ENCODE measurements at regions not wholly inside any gene's neighbourhood (a gene's known extent, or its start where the extent isn't known, plus 50 kb on each side); places are given as distances from the start of the nearest gene placed in this dataset.

- no peaks in the 10 kb centered on the region for H3K4me1 ChIP-seq (ENCODE audit: insufficient read depth, low read length)
- no peak overlapping the region for H3K4me3 ChIP-seq (ENCODE audit: low read length)
- DNase-seq, result no peak
- H3K27me3 ChIP-seq (ENCODE audit: control insufficient read depth in 1 of 2, insufficient read depth in 2 of 2, low read length in 2 of 2), result no peaks in the 10 kb centered on the region
- intact Hi-C loops (cut with DNase I, micrococcal nuclease), result loop anchor here (5.0 to 10.0 kb wide), 2 partner anchors 1220 to 1862 kb away; no protein-coding TSS in a partner anchor
- H3K36me3 ChIP-seq (ENCODE audit: insufficient read depth, low read length), result no peaks in the 10 kb centered on the region
- Mint-ChIP-seq H3K9me3 (no peaks in the 10 kb centered on the region), H3K27ac (no peak overlapping the region), H3K4me3 (no peak overlapping the region), H3K4me1 (ENCODE audit: low read depth) (no peaks in the 10 kb centered on the region), H3K36me3 (ENCODE audit: low read depth) (no peaks in the 10 kb centered on the region), H3K27me3 (no peaks in the 10 kb centered on the region)
- no peak for TF ChIP-seq CTCF (IDR thresholded peaks at IDR 0.05)
- no peak for ATAC-seq (ENCODE audit: poor library complexity)
- ChIA-PET CTCF (no interaction called here), POLR2A (no interaction called here)
- H3K27ac ChIP-seq (ENCODE audit: low read depth in 1 of 2, low read length in 2 of 2), result no peak overlapping the region
- H3K9me3 ChIP-seq (ENCODE audit: control insufficient read depth in 1 of 2, insufficient read depth in 1 of 2, low read length in 2 of 2), result no peaks in the 10 kb centered on the region
Measured at GRCh38 chr10:2974503-2975207, 92.7 kb upstream of the PFKP start.

- DNase-seq (no peak), ATAC-seq (ENCODE audit: poor library complexity) (no peak)
- intact Hi-C loops (cut with DNase I, micrococcal nuclease), result loop anchor here (10.0 kb wide), 1 partner anchor 1219 kb away; no protein-coding TSS in a partner anchor
- H3K27ac ChIP-seq (ENCODE audit: low read depth in 1 of 2, low read length in 2 of 2), result no peak overlapping the region
- H3K4me1 Mint-ChIP-seq (ENCODE audit: low read depth), result no peaks in the 10 kb centered on the region
- TF ChIP-seq CTCF (IDR thresholded peaks at IDR 0.05), result no peak
- H3K36me3 ChIP-seq (ENCODE audit: insufficient read depth, low read length), result no peaks in the 10 kb centered on the region
- H3K9me3 ChIP-seq (ENCODE audit: control insufficient read depth in 1 of 2, insufficient read depth in 1 of 2, low read length in 2 of 2), result no peaks in the 10 kb centered on the region
- H3K4me1 ChIP-seq (ENCODE audit: insufficient read depth, low read length), result no peaks in the 10 kb centered on the region
- CTCF ChIA-PET, result no interaction called here
- H3K36me3 Mint-ChIP-seq (ENCODE audit: low read depth), result no peaks in the 10 kb centered on the region
- no peak overlapping the region for H3K4me3 ChIP-seq (ENCODE audit: low read length)
- H3K9me3 Mint-ChIP-seq, result no peaks in the 10 kb centered on the region
- H3K27me3 ChIP-seq (ENCODE audit: control insufficient read depth in 1 of 2, insufficient read depth in 2 of 2, low read length in 2 of 2), result no peaks in the 10 kb centered on the region
- H3K4me3 Mint-ChIP-seq, result no peak overlapping the region
- H3K27ac Mint-ChIP-seq, result no peak overlapping the region
- no peaks in the 10 kb centered on the region for H3K27me3 Mint-ChIP-seq
- POLR2A ChIA-PET, result no interaction called here
Measured at GRCh38 chr10:2974083-2974482, 93.3 kb upstream of the PFKP start.

- Histone ChIP-seq H3K36me3 (ENCODE audit: insufficient read depth, low read length) (no peaks in the 10 kb centered on the region), H3K9me3 (ENCODE audit: control insufficient read depth in 1 of 2, insufficient read depth in 1 of 2, low read length in 2 of 2) (no peaks in the 10 kb centered on the region), H3K4me3 (ENCODE audit: low read length) (no peak overlapping the region), H3K27me3 (ENCODE audit: control insufficient read depth in 1 of 2, insufficient read depth in 2 of 2, low read length in 2 of 2) (no peaks in the 10 kb centered on the region), H3K27ac (ENCODE audit: low read depth in 1 of 2, low read length in 2 of 2) (no peak overlapping the region), H3K4me1 (ENCODE audit: insufficient read depth, low read length) (no peaks in the 10 kb centered on the region)
- ChIA-PET CTCF (no interaction called here), POLR2A (no interaction called here)
- ATAC-seq (ENCODE audit: poor library complexity) (no peak), DNase-seq (no peak)
- Mint-ChIP-seq H3K9me3 (no peaks in the 10 kb centered on the region), H3K36me3 (ENCODE audit: low read depth) (no peaks in the 10 kb centered on the region), H3K4me3 (no peak overlapping the region), H3K27ac (no peak overlapping the region), H3K4me1 (ENCODE audit: low read depth) (no peaks in the 10 kb centered on the region), H3K27me3 (no peaks in the 10 kb centered on the region)
- intact Hi-C loops (cut with DNase I, micrococcal nuclease), result loop anchor here (10.0 kb wide), 1 partner anchor 1218 kb away; no protein-coding TSS in a partner anchor
- TF ChIP-seq CTCF (IDR thresholded peaks at IDR 0.05), result no peak
Measured at GRCh38 chr10:2972810-2973209, 94.5 kb upstream of the PFKP start.
